HG03354 (cell line): ENCODE measurements at regions not wholly inside any gene's neighbourhood (a gene's known extent, or its start where the extent isn't known, plus 50 kb on each side); places are given as distances from the start of the nearest gene placed in this dataset.
"Not testable (repeated sequence)": the region's sequence is repeated elsewhere in the genome, so short reads cannot be mapped to it uniquely, and the experiment has no call there.

ENCODE experiments used
- ATAC-seq: cut with Tn5 transposase; IDR thresholded peaks from one replicate; pipeline ENCODE4 v1.9.1; 2021; ENCODE audit warnings: mild to moderate bottlenecking; ENCODE audit not compliant: unreplicated experiment, poor library complexity, severe bottlenecking

GRCh38 chr2:225270861-225271260 is 128.6 kb upstream of the NYAP2 start:
- ATAC-seq, result peak; percentile 100

GRCh38 chr2:225270053-225270452 is 129.5 kb upstream of the NYAP2 start:
- ATAC-seq, result no peak

GRCh38 chr2:225254363-225254762 is 145.1 kb upstream of the NYAP2 start:
- no peak for ATAC-seq

GRCh38 chr2:225244933-225245332 is 154.6 kb upstream of the NYAP2 start:
- no peak for ATAC-seq

DNA sequence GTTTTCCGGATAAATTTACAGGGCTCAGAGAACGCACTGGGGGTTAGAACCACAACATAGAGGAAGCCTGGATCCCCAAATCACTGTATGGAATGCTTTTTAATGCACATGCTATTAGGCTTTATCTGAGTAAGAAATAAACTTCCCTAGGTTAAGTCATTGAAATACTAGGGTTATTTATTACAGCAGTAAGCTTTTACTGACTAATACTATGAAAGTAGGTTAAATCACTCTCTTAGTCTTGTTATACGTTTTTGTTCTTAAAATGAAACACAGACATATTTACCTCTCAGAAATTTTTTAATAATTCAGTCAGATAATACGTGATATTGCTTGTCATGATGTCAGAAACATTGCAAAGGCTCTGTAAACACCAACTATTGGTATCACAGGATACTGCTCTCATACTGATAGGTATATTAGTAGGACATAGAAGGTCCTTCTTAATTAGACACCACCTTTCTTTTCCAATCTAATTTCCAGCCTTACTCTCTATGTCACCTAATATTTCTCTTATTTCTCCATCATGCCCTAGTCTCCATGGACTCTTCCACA is 162.7 kb upstream of the NYAP2 start:
- peak; percentile 71 for ATAC-seq

- no peak for ATAC-seq
Observed at GRCh38 chr2:225233234-225233633, 166.3 kb upstream of the NYAP2 start.

GRCh38 chr2:225231900-225232299 is 167.6 kb upstream of the NYAP2 start:
- ATAC-seq, result no peak

- not testable (repeated sequence) for ATAC-seq
Observed at GRCh38 chr2:225229346-225229745, 170.2 kb upstream of the NYAP2 start.

DNA sequence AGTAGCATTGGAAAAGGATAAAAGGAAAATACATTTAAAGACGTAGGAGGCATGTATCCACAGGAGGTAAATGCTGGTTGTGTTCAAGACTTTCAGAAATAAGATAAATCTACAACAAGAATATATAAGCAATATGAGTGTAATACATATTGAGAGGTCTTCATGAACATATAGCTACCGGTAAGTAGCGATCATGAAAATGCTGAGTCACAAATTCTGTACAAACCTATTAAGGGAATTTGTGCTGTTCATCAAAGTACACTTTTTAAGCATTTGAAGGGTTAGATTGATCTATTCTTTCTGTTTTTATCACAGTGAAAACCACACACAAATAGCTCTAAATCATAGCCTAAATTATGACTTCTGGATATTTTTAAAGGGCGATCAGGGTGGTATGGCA is 173.1 kb upstream of the NYAP2 start:
- no peak for ATAC-seq

- no peak for ATAC-seq
Observed at GRCh38 chr2:225223301-225223700, 176.2 kb upstream of the NYAP2 start.

- no peak for ATAC-seq
Observed at GRCh38 chr2:225207471-225207870, 165.2 kb upstream of the DOCK10 start.

DNA sequence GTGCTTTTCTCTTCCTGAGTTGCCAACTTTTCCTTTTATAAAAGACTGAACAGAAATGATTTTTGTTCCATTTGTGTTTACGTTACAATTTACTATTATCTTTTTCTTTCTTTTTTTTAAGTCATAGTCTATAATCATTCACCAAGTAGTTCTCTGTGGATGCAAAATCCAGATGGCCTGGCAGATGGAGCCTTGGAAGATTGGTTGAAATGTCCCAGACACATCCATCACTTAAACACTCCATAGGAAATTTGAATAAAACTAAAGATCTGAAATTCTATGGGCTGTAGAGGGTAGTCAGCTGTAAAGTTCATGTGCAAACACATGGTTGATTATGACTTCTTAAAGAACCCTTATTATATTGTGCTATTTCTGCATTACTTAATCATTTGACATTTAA is 164.8 kb upstream of the DOCK10 start:
- ATAC-seq, result no peak

DNA sequence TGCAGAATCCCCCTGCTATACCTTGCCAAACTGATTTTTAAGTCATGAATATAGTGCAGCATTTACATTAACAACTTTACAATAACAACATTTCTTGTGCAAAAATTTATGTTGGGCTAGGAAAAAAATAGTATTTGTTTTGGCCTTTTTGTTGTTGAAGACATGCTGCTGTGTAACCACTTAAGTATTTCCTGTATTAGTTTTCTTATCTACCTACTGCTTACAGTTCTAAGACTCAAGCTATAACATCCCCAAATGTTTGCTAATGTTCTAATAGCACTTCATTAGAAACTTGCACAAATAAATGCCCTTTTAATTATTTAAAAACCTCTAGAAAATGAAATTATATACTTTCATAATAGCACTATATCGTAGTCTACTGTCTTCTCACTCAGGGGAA is 154.3 kb upstream of the DOCK10 start:
- no peak for ATAC-seq

DNA sequence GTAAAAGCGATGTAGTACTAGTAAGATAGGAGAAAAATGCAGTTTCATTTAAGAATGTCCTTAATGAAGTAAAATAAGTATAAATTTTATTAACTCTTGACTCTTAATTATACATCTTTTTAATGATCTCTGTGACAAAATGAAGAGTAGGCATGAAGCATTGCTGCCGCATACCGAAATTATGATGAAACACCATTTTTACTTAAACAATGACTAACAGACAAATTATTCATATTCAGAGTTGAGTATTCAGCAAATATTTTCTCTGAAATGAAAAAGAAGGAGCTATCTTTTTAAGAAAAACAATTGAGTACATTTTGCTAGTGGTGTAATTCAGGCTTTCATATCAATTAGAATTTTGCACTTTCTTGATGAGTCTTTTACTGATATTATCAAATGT is 150.6 kb upstream of the DOCK10 start:
- no peak for ATAC-seq

DNA sequence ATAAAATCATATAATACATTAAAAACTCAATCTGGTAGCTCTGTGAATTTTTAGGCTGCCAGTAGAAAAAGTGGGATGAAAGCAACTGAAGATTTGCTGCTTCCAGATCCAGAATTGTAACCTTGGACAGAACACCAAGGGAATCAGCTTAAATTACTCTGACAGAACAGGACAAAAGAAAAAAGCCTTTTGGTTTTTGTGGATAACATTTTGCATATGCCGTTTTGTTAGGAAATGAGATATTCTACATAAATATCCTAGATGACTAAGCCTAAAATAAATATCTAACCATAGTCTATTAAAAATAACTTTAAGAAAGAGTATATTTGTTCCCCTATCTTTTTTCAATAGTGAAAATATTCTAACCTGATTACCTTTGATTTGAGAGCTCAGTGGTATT is 148.7 kb upstream of the DOCK10 start:
- no peak for ATAC-seq

- no peak for ATAC-seq
Observed at GRCh38 chr2:225184948-225185347, 142.7 kb upstream of the DOCK10 start.

DNA sequence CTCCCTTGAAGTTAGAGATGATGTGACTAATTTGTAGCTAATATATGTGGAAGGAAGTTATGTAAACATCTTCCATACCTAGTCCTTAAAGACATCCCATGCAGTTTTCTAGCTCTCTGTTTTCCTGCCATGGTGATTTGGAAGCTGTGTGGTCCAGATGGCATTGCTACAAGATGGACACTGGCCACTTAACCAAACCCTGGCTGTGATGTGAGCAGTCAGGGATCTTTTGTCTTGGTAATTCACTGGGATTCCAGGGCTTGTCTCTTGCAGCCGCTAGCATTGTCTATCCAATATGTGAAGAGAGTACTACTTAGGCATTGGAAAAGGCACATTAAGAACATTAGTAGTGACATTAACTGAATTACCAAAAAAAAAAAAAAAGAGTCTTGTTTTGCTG is 139.9 kb upstream of the DOCK10 start:
- ATAC-seq, result no peak

DNA sequence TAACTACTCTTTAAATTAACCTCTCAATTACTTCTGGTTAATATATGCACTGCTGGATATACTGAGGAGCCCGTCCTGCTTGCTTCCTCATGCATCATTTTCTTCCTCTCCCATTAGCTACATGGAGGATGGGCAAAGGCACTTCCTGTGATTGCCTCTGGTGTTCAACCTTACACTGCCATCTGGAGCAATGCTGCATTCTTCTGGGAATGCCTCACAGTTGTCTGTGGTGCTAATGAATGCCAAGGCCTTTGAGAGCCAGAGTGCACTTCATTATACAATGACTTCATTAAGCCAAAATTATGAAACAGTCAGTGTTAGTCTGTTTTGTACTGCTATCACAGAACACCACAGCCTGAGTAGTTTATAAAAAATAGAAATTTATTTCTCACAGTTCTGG is 134.8 kb upstream of the DOCK10 start:
- no peak for ATAC-seq

- no peak for ATAC-seq
Observed at GRCh38 chr2:225173909-225174308, 131.6 kb upstream of the DOCK10 start.

GRCh38 chr2:225171350-225171749 is 129.1 kb upstream of the DOCK10 start:
- ATAC-seq, result no peak

GRCh38 chr2:225170162-225170561 is 127.9 kb upstream of the DOCK10 start:
- no peak for ATAC-seq

DNA sequence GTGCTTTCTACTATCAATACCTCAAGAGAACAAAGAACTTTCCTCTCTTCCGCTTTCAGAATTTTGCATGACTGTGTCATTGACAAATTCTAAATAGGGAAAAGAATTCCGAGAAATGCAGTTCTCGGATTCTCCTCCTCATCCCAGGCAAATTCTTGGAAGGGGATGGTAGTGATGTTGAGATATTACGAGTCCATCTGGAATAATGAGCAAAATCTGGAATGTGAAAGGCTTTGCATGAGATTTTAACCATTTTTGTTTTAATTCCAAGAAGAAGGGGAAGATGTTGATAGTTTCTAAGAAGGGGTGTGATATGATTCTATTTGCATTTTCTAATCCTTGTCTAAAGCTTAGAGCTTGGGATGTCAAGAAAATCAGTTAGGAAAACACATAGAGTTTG is 127.1 kb upstream of the DOCK10 start:
- no peak for ATAC-seq
